ENCODE measurements at regions not wholly inside any gene's neighbourhood (a gene's known extent, or its start where the extent isn't known, plus 50 kb on each side); places are given as distances from the start of the nearest gene placed in this dataset.

GRCh38 chr2:137846993-137847392 is 117.3 kb upstream of the HNMT start:
- Histone ChIP-seq H3K27ac (ENCODE audit: low read depth, low read length) (no peak overlapping the region), H2BK120ac (ENCODE audit: low read depth, low read length) (no peak overlapping the region), H2BK15ac (replicated peaks; ENCODE audit: low read depth) (no peak overlapping the region), H3K36me3 (ENCODE audit: control insufficient read depth, insufficient read depth, low read length) (no peaks in the 10 kb centered on the region), H3K4ac (ENCODE audit: low read depth, low read length) (no peak overlapping the region), H3K4me3 (ENCODE audit: low read length) (no peak overlapping the region), H3K79me1 (ENCODE audit: low read length) (no peaks in the 10 kb centered on the region), H3K23ac (ENCODE audit: low read length) (no peak overlapping the region), H3K27me3 (ENCODE audit: insufficient read depth, low read length, poor library complexity) (no peaks in the 10 kb centered on the region), H2BK5ac (ENCODE audit: low read length) (no peak overlapping the region), H3K4me2 (ENCODE audit: low read length) (no peak overlapping the region), H3K9ac (ENCODE audit: low read length) (no peak overlapping the region), H3K79me2 (ENCODE audit: control insufficient read depth, insufficient read depth, low read length) (no peaks in the 10 kb centered on the region), H2AK5ac (ENCODE audit: low read length) (no peak overlapping the region), H3K56ac (ENCODE audit: low read length) (no peak overlapping the region), H4K8ac (ENCODE audit: low read depth, low read length) (no peak overlapping the region), H3K4me1 (ENCODE audit: control insufficient read depth, low read depth, low read length) (no peaks in the 10 kb centered on the region), H3K18ac (ENCODE audit: low read length) (no peak overlapping the region), H4K5ac (ENCODE audit: low read length) (no peak overlapping the region)
- no CpG with 5 or more reads among the region's 2 CpGs for WGBS (ENCODE audit: extremely low coverage, insufficient coverage, low lambda C conversion rate)
- no peak for DNase-seq

- H4K8ac ChIP-seq (ENCODE audit: low read depth, low read length), result no peak overlapping the region
- no peak overlapping the region for H3K27ac ChIP-seq (ENCODE audit: low read depth, low read length)
These were observed 116.8 kb upstream of the HNMT start for GRCh38 chr2:137847443-137847842.

GRCh38 chr2:137857881-137858280 is 106.4 kb upstream of the HNMT start:
- H3K79me2 ChIP-seq (ENCODE audit: control insufficient read depth, insufficient read depth, low read length), result no peaks in the 10 kb centered on the region
- no peak overlapping the region for H4K8ac ChIP-seq (ENCODE audit: low read depth, low read length)
- DNase-seq, result peak; percentile 90
- no peak overlapping the region for H3K9ac ChIP-seq (ENCODE audit: low read length)
- no peaks in the 10 kb centered on the region for H3K27me3 ChIP-seq (ENCODE audit: insufficient read depth, low read length, poor library complexity)
- H3K4me1 ChIP-seq (ENCODE audit: control insufficient read depth, low read depth, low read length), result peaks cover under 1% of the 10 kb centered on the region
- no peaks in the 10 kb centered on the region for H3K79me1 ChIP-seq (ENCODE audit: low read length)
- H3K4me2 ChIP-seq (ENCODE audit: low read length), result no peak overlapping the region
- H2AK5ac ChIP-seq (ENCODE audit: low read length), result no peak overlapping the region
- H2BK15ac ChIP-seq (replicated peaks; ENCODE audit: low read depth), result no peak overlapping the region
- H3K56ac ChIP-seq (ENCODE audit: low read length), result no peak overlapping the region
- no peak overlapping the region for H2BK5ac ChIP-seq (ENCODE audit: low read length)
- no CpG with 5 or more reads among the region's 3 CpGs for whole genome bisulfite sequencing (ENCODE audit: extremely low coverage, insufficient coverage, low lambda C conversion rate)
- H2BK120ac ChIP-seq (ENCODE audit: low read depth, low read length), result no peak overlapping the region
- H3K18ac ChIP-seq (ENCODE audit: low read length), result no peak overlapping the region
- no peak overlapping the region for H4K5ac ChIP-seq (ENCODE audit: low read length)
- no peak overlapping the region for H3K4me3 ChIP-seq (ENCODE audit: low read length)
- H3K23ac ChIP-seq (ENCODE audit: low read length), result no peak overlapping the region
- peak overlapping the region; percentile 59 for H3K27ac ChIP-seq (ENCODE audit: low read depth, low read length)
- H3K36me3 ChIP-seq (ENCODE audit: control insufficient read depth, insufficient read depth, low read length), result no peaks in the 10 kb centered on the region
- no peak overlapping the region for H3K4ac ChIP-seq (ENCODE audit: low read depth, low read length)

More at GRCh38 chr2:137847443-137847842, 116.8 kb upstream of the HNMT start:
- Histone ChIP-seq H3K79me2 (ENCODE audit: control insufficient read depth, insufficient read depth, low read length) (no peaks in the 10 kb centered on the region), H3K4me3 (ENCODE audit: low read length) (no peak overlapping the region), H3K23ac (ENCODE audit: low read length) (no peak overlapping the region), H2AK5ac (ENCODE audit: low read length) (no peak overlapping the region), H3K18ac (ENCODE audit: low read length) (no peak overlapping the region), H2BK5ac (ENCODE audit: low read length) (no peak overlapping the region), H2BK120ac (ENCODE audit: low read depth, low read length) (no peak overlapping the region), H3K9ac (ENCODE audit: low read length) (no peak overlapping the region), H3K56ac (ENCODE audit: low read length) (no peak overlapping the region), H3K36me3 (ENCODE audit: control insufficient read depth, insufficient read depth, low read length) (no peaks in the 10 kb centered on the region), H3K4me1 (ENCODE audit: control insufficient read depth, low read depth, low read length) (no peaks in the 10 kb centered on the region), H4K5ac (ENCODE audit: low read length) (no peak overlapping the region), H3K4me2 (ENCODE audit: low read length) (no peak overlapping the region), H3K4ac (ENCODE audit: low read depth, low read length) (no peak overlapping the region), H2BK15ac (replicated peaks; ENCODE audit: low read depth) (no peak overlapping the region), H3K79me1 (ENCODE audit: low read length) (no peaks in the 10 kb centered on the region), H3K27me3 (ENCODE audit: insufficient read depth, low read length, poor library complexity) (no peaks in the 10 kb centered on the region)
- no peak for DNase-seq

- peak; percentile 42 for DNase-seq
- H2BK5ac ChIP-seq (ENCODE audit: low read length), result no peak overlapping the region
- H4K5ac ChIP-seq (ENCODE audit: low read length), result no peak overlapping the region
- H3K27ac ChIP-seq (ENCODE audit: low read depth, low read length), result no peak overlapping the region
- no peak overlapping the region for H3K4me3 ChIP-seq (ENCODE audit: low read length)
- no peak overlapping the region for H3K56ac ChIP-seq (ENCODE audit: low read length)
- no CpG with 5 or more reads among the region's 2 CpGs for WGBS (ENCODE audit: extremely low coverage, insufficient coverage, low lambda C conversion rate)
- no peaks in the 10 kb centered on the region for H3K79me1 ChIP-seq (ENCODE audit: low read length)
- no peak overlapping the region for H4K8ac ChIP-seq (ENCODE audit: low read depth, low read length)
- peaks cover 3% of the 10 kb centered on the region for H3K4me1 ChIP-seq (ENCODE audit: control insufficient read depth, low read depth, low read length)
- H3K79me2 ChIP-seq (ENCODE audit: control insufficient read depth, insufficient read depth, low read length), result no peaks in the 10 kb centered on the region
- H3K9ac ChIP-seq (ENCODE audit: low read length), result no peak overlapping the region
- H3K27me3 ChIP-seq (ENCODE audit: insufficient read depth, low read length, poor library complexity), result no peaks in the 10 kb centered on the region
- H3K18ac ChIP-seq (ENCODE audit: low read length), result peak overlapping the region; percentile 14
- H2AK5ac ChIP-seq (ENCODE audit: low read length), result no peak overlapping the region
- no peak overlapping the region for H3K4ac ChIP-seq (ENCODE audit: low read depth, low read length)
- no peaks in the 10 kb centered on the region for H3K36me3 ChIP-seq (ENCODE audit: control insufficient read depth, insufficient read depth, low read length)
- no peak overlapping the region for H2BK15ac ChIP-seq (replicated peaks; ENCODE audit: low read depth)
- no peak overlapping the region for H3K4me2 ChIP-seq (ENCODE audit: low read length)
- no peak overlapping the region for H2BK120ac ChIP-seq (ENCODE audit: low read depth, low read length)
- H3K23ac ChIP-seq (ENCODE audit: low read length), result no peak overlapping the region
These were observed 101.6 kb upstream of the HNMT start for GRCh38 chr2:137862651-137863050.

- no peak overlapping the region for H3K4me2 ChIP-seq (ENCODE audit: low read length)
- no CpG with 5 or more reads among the region's 2 CpGs for WGBS (ENCODE audit: extremely low coverage, insufficient coverage, low lambda C conversion rate)
These were observed 98.2 kb upstream of the HNMT start for GRCh38 chr2:137865954-137866540.

GRCh38 chr2:137870682-137871081 is 93.6 kb upstream of the HNMT start:
- DNase-seq, result no peak
- no CpG with 5 or more reads among the region's 1 CpG for WGBS (ENCODE audit: extremely low coverage, insufficient coverage, low lambda C conversion rate)
- Histone ChIP-seq H3K23ac (ENCODE audit: low read length) (no peak overlapping the region), H2AK5ac (ENCODE audit: low read length) (no peak overlapping the region), H2BK15ac (replicated peaks; ENCODE audit: low read depth) (no peak overlapping the region), H3K9ac (ENCODE audit: low read length) (no peak overlapping the region), H3K27ac (ENCODE audit: low read depth, low read length) (no peak overlapping the region), H3K56ac (ENCODE audit: low read length) (no peak overlapping the region), H3K4me2 (ENCODE audit: low read length) (no peak overlapping the region), H3K79me1 (ENCODE audit: low read length) (no peaks in the 10 kb centered on the region), H3K27me3 (ENCODE audit: insufficient read depth, low read length, poor library complexity) (no peaks in the 10 kb centered on the region), H3K4ac (ENCODE audit: low read depth, low read length) (no peak overlapping the region), H3K36me3 (ENCODE audit: control insufficient read depth, insufficient read depth, low read length) (no peaks in the 10 kb centered on the region), H3K79me2 (ENCODE audit: control insufficient read depth, insufficient read depth, low read length) (no peaks in the 10 kb centered on the region), H3K4me1 (ENCODE audit: control insufficient read depth, low read depth, low read length) (no peaks in the 10 kb centered on the region), H3K4me3 (ENCODE audit: low read length) (no peak overlapping the region), H4K5ac (ENCODE audit: low read length) (no peak overlapping the region), H2BK5ac (ENCODE audit: low read length) (no peak overlapping the region), H2BK120ac (ENCODE audit: low read depth, low read length) (no peak overlapping the region), H4K8ac (ENCODE audit: low read depth, low read length) (no peak overlapping the region), H3K18ac (ENCODE audit: low read length) (no peak overlapping the region)

More at GRCh38 chr2:137865954-137866540, 98.2 kb upstream of the HNMT start:
- H2BK5ac ChIP-seq (ENCODE audit: low read length), result no peak overlapping the region
- no peak overlapping the region for H2BK120ac ChIP-seq (ENCODE audit: low read depth, low read length)
- no peak overlapping the region for H3K4me3 ChIP-seq (ENCODE audit: low read length)
- no peak overlapping the region for H4K5ac ChIP-seq (ENCODE audit: low read length)
- DNase-seq, result peak; percentile 82
- no peak overlapping the region for H3K23ac ChIP-seq (ENCODE audit: low read length)
- no peak overlapping the region for H3K27ac ChIP-seq (ENCODE audit: low read depth, low read length)
- no peak overlapping the region for H2BK15ac ChIP-seq (replicated peaks; ENCODE audit: low read depth)
- no peak overlapping the region for H4K8ac ChIP-seq (ENCODE audit: low read depth, low read length)
- no peak overlapping the region for H3K9ac ChIP-seq (ENCODE audit: low read length)
- H3K36me3 ChIP-seq (ENCODE audit: control insufficient read depth, insufficient read depth, low read length), result no peaks in the 10 kb centered on the region
- H3K27me3 ChIP-seq (ENCODE audit: insufficient read depth, low read length, poor library complexity), result no peaks in the 10 kb centered on the region
- peaks cover 3% of the 10 kb centered on the region for H3K4me1 ChIP-seq (ENCODE audit: control insufficient read depth, low read depth, low read length)
- H2AK5ac ChIP-seq (ENCODE audit: low read length), result no peak overlapping the region
- H3K79me1 ChIP-seq (ENCODE audit: low read length), result no peaks in the 10 kb centered on the region
- H3K79me2 ChIP-seq (ENCODE audit: control insufficient read depth, insufficient read depth, low read length), result no peaks in the 10 kb centered on the region
- no peak overlapping the region for H3K56ac ChIP-seq (ENCODE audit: low read length)
- no peak overlapping the region for H3K18ac ChIP-seq (ENCODE audit: low read length)
- H3K4ac ChIP-seq (ENCODE audit: low read depth, low read length), result no peak overlapping the region

Measured in mesendoderm (in vitro differentiated cells).